ENCODE measurements at regions not wholly inside any gene's neighbourhood (a gene's known extent, or its start where the extent isn't known, plus 50 kb on each side); places are given as distances from the start of the nearest gene placed in this dataset.

DNA sequence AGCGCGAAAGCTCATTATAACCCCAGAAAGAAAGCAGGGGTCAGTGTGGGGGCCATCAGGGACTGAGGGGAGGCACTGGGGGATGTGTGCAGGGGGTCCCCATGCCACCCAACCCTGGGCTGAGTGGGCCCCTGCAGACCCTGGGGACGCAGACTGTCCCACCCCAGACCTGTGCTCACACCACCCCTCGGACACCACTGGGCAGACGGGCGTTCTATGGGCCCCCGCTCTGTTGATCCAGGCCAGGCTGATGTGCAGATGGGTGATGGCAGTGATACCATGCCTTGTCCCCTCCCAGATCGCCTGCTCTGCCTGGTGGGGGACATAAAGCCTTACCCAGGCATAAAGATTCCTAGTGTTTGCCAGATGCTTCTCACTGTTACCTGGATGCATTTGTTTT is 259.7 kb upstream of the TLE3 start:
- in situ Hi-C loops (cut with HindIII; ENCODE audit: low sequenced_read_pairs): no loop called here

DNA sequence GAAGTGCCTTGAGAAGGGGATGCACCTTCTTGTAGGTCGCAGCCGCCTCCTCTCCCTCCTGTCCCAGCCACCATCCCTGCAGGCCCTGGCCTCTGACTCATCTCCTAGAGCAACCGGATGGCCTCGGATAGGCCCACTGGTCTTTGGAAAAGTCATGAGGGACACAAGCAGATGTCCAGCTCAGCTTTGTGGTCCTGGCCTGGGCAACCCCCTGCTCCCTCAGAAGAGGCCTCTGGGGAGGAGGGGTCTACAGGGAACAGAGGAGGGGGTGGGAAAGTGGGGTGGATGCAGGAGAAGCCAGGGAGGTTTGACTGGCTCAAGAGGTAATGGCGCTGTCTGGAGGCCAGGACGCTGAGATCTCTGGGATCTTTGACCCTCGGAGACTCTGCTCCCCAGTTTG is 259.2 kb upstream of the TLE3 start:
- in situ Hi-C loops (cut with HindIII; ENCODE audit: low sequenced_read_pairs): no loop called here

DNA sequence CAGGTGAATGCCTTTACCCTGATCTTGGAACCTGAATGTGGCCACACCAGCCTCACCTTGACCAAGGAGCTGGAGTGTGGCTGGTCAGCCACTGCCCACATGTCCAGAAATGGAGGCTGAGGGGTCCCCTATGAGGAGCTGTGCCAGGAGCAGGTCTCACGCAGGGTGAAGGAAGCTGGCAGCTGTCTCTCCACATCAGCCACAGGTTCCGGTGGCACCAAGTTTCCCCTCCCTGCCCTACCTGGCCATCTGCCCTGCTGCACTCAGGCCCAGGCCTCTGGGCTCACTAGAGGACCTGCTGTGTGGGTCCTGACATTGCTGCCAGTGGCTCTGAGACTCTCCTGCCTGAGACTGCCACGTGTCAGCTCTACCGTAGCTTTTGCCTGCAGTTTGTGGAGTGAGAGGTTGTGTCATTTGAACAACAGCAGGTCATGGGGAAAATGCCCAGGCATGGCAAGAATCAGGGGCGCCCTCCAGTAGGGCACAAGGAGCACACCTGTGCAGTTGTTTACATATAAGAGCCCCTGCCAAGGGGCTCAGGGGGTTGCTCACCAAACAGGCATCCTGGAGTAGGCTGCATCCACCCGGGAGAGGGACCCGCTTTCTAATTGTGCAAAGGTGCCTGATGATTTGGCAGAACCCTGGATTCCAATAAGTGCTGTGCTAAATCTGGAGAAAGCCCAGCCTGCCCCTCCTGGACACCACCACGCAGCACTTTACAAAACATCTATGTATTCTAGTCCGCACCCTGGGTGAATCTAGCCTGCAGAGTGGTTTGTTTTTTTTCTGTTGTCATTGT is 258.5 kb upstream of the TLE3 start:
- in situ Hi-C loops (cut with HindIII; ENCODE audit: low sequenced_read_pairs): no loop called here

DNA sequence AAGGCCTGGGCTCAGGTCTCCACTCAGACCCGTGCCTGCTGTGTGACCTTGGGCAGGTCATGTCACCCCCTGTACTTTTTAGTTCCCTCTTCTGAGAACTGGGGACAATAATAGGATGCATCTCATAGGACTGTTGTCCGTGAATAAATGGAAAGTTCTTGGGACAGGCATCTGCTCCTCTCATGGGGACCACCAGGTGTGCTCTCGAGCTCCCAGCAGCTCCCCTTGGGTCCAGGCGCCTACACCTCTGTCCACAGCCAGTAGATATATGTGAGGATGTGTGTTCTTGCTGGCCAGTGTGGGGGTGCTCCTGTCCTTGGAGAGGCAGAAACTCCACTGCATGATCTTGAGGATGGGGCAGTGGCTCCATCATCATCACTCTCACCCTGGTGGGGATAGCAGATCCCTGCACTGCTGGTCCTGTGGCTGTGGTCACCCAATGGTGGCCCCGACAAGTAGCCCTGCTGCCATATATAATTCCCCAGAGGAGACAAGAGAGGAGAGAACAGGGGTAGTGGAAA is 257.6 kb upstream of the TLE3 start:
- in situ Hi-C loops (cut with HindIII; ENCODE audit: low sequenced_read_pairs): no loop called here

DNA sequence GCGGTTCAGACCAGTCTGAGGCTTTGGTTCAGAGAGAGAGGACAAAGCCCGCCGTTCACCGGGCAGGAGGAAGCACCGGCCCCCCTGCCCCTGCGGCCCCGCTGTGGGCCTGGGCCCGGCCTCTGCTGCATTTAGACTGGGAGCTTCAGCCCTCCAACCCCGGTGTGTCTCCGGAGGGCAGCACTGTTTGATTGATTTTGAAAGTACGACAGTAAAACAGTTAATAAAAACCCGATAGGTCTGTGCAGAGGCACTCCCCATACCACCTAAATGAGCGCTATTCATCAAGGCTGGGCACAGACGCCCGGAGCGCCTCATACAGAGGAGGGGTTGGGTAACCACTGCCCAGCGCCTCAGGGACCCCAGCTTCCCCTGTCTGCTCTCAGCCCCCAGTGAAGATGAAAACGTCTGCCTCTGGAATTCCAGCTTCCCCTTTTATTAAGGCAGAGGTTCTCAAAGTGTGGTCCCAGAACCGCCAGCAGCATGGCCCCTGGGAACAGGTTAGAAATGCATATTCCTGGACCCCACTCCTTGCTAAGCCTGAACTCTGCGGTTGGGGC is 256.7 kb upstream of the TLE3 start:
- in situ Hi-C loops (cut with HindIII; ENCODE audit: low sequenced_read_pairs): no loop called here

DNA sequence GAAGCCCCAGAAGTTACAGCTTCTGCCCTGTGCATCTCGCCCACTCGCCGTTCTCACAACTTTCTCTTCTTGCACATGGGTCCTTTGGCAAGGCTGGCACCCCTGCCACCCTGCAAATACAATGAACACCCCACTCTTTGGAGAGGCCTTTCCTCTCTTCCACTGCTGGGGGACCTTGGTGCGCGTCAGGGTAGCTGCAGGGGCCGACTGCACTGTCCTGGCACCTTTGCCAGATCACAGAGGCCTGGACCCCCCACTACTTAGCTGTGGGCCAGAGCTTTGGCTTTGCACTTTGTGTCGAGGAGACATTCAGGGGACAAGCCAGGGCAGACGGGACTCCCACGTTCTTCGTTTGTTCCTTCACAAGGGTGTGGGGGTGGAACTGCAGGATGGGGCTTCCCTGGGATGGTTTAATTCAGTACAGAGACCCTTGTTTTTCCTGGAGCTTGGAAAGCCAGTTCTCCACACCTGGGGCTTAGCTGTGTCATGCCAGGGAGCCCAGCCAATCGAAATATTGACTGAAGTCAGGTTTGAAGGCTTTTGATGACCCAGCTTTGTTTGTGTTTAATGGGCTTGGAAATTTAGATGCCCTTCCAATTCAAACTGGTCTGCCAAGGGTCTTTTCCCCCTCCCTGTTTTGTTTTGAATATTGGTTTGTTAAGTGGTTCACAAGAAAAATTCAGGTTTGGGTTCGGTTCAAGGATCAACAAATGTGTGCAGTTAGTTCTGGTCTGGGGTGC is 256.1 kb upstream of the TLE3 start:
- in situ Hi-C loops (cut with HindIII; ENCODE audit: low sequenced_read_pairs): no loop called here

DNA sequence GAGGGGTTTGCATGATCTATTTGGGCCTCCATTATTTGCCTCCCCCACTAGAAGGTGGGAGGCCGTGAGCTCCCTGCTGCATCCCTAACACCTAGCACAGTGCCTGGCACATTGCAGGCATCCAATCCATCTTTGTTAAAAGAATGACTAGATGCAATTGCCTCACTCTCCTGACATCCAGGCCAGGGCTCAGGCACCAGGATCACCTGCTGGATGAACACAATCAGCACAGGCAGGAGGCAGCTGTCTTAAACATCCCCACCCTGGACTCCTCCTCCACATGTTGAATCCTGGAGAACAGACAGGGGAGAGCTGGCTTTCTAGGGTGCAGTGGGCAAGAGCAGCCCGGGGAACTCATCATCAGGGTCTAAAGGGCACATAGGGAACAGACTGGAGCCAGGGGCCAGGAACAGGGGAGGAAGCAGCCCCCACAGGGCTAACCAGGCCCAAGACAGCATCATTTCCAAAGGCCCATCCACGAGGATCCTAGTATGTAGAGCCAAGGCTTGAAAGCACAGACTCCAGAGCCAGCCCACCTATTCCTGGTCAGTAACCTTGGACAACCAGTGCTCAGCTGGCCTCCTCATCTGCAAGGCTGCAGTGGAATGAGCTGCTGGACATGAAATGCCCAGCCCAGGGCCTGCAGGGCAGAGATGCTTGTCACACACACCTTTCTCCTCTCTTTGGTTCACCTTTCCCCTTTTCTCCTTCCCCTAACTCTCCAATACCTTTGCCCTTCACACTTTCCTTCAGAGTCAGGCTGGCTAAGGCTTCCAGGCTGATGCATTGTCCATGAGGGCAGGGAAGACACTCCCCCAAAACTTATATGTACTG is 254.4 kb upstream of the TLE3 start:
- in situ Hi-C loops (cut with HindIII; ENCODE audit: low sequenced_read_pairs): no loop called here

DNA sequence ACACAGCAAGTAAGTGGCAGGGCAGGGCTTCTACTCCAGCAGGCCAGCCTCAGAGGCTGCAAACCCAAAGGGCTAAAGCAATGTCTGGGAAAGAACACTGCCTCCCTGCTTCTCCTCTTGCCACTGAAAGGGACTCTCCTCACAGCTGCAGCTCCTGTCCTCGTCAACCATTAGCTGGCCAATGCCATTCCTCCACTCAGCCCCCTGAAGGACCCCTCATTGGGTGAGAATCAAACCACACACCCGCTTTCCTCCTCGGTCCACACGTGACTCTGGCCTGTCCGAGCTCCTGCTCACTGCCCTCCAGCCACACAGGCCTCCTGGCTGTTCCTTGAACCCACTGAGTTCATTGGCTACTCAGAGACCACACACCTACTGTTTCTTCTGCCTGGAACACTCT is 253.7 kb upstream of the TLE3 start:
- in situ Hi-C loops (cut with HindIII; ENCODE audit: low sequenced_read_pairs): no loop called here

DNA sequence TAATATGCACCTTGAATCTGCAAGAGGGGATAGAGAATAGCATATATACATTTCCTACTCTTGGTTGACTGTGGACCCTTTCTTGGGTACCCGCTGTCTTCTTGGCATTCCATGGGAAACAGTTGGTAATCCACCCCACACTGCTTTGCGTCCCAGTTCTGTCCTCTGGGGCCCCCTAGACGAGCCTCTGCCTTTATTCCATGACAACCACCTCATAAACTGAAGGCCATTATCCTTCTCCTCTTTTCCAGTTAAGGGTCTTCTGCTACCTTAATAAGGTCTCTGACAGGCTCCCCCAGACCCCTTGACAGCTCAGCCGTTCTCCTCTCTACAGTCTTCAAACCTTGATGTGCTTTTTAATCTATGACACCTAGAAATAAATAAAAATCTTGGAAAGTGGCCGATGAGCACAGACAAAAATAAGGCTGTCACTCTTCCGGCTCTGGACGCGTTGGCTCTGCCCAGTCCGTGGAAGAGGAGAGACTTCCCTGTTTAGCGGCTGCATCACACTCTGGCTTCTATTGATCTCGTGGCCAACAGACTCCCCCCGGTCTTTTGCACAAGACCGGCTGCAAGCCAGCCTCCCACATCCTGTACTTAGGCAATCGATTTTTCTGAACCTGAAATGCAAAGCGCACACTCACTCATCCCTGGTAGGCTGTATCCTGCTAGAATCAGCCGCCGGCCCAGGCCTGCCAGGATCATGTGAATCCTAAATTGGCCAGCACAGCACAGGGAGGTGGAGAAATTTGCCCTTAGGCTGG is 251.0 kb upstream of the TLE3 start:
- in situ Hi-C loops (cut with HindIII; ENCODE audit: low sequenced_read_pairs): no loop called here

DNA sequence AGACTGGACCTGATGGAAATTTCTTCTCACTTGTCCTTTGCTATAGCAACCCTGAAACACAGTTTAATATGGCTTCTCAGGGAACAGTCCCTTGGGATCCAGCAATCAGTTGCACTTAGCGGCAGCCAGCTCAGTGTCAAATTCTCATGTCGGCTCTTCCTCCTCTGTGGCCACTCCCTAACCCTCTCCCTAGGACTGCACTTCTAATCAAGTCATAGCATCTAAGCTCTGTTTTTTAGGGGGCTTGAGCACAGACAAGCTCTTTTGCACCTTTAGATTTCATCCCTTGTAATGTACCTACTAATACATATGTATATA is 250.5 kb upstream of the TLE3 start:
- in situ Hi-C loops (cut with HindIII; ENCODE audit: low sequenced_read_pairs): no loop called here

DNA sequence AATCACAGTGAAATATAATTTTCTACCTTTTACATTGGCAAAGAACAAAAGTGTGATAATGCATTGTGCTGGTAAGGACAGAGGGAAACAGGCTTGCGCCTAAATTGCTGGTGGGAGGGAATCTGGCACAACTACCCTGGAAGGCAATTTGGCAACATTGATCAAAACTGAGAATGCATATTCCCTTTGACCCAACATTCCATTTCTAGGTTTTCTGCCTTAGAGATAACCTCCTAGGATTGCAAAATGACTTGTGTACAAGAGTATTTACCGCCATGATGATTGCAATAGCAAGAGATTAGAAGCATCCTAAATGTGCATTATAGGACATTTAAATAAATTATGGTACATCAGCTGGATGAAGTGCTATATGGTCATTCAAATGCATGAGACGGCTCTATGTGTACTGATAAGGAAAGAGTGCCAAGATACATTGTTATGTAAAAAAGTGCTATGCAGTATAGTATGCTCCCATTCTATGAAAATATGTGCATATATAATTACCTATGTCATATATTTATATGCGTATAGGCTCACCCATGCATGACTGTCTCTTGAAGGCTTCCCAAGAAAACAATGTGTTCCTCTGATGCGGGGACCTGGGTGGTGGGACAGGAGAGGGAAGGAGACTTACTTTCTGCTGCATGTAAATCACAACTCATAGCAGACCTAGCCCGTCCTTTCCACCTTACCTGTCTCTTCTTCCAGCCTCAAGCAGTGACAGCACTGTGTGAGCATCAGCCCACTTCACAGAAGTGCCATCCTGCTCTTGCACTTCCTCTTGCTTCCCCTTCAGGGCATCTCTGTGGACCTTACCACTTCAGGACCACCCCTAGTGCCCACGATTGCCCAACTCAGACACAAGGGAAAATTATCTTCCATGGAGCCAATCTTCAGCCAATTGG is 249.9 kb upstream of the TLE3 start:
- in situ Hi-C loops (cut with HindIII; ENCODE audit: low sequenced_read_pairs): no loop called here

DNA sequence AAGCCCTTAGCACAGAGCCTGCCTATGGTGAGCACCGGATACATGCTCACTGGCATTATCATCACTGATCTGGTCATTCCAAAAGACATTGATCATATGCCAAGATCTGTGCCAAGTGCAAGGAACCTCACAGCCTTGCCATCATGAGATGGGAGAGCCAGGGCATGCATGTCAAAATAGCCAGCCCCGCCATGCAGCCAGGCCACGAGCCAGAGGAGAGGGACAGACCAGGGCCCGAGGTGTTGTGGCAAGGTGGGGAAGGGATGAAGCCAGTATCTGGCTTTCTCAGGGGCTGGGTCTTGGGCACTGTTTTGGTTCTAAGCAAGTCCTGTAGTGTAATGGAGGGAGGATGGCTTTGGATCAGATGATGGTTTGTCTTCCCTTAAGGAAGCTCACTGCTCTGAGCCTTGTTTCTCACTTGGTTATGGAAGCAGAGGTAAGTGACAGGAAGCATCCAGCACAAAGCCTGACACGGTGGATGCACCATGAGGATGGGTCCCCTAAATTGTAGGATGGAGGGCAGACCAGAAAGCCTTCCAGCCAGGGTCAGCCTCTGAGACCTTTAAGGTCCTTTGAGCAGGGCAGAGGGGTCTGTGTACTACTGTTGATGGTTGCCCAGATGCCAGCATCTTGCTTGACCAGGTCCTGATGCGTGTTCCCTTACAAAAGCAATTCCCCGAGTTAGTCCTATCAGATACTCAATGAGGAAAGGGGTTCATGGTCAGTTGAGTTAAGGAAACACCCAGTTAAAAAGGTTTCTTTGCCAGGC is 247.7 kb upstream of the TLE3 start:
- in situ Hi-C loops (cut with HindIII; ENCODE audit: low sequenced_read_pairs): no loop called here

DNA sequence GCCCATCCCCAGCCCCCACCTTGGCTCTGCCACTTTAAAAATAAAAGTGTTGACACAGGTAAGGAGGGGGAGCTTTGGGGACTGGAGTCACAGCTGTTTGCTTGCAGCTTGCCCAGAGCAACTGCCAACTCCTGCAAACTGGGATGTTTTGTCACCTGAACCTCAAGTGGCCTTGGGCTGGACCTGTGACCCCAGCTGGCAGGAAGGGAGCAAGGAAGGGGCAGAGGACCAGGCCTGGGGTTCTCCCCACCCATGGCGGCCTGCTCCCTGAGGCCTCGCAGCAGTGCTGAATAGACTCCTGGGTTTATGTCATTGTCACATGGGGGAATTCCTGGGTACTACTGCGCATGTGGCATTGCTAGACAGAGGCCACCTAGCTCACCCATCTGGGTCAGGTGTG is 246.9 kb upstream of the TLE3 start:
- in situ Hi-C loops (cut with HindIII; ENCODE audit: low sequenced_read_pairs): no loop called here

DNA sequence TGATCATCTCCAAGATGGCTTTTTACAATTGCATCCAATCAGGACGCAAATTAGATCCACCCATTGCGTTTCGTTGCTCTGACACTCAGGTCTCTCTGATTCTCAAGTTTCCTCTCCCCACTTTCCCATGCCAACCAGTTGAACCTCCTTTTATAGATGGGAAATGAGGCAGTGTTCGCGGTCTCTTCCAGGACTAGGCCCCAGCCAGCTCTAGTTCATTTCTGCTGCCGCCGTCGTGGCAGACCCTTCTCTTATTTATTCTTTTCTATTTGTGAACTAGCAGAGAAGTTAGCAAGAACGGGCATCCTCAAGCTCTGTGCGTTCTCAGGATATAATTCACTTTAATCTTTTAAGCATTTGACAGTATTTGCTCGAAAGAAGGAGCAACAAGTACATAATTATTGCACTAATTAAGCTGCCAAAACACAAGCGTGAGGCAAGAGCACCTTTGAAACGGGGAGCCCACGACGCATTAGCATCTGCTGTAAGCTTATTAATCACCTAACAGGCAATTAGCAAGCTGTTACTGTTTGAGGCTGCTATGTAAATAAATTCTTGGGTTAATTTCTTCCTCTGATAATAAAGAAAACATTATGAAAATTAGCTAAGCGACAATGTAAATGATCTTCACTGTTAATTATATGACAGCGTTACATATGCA is 246.4 kb upstream of the TLE3 start:
- in situ Hi-C loops (cut with HindIII; ENCODE audit: low sequenced_read_pairs): no loop called here

DNA sequence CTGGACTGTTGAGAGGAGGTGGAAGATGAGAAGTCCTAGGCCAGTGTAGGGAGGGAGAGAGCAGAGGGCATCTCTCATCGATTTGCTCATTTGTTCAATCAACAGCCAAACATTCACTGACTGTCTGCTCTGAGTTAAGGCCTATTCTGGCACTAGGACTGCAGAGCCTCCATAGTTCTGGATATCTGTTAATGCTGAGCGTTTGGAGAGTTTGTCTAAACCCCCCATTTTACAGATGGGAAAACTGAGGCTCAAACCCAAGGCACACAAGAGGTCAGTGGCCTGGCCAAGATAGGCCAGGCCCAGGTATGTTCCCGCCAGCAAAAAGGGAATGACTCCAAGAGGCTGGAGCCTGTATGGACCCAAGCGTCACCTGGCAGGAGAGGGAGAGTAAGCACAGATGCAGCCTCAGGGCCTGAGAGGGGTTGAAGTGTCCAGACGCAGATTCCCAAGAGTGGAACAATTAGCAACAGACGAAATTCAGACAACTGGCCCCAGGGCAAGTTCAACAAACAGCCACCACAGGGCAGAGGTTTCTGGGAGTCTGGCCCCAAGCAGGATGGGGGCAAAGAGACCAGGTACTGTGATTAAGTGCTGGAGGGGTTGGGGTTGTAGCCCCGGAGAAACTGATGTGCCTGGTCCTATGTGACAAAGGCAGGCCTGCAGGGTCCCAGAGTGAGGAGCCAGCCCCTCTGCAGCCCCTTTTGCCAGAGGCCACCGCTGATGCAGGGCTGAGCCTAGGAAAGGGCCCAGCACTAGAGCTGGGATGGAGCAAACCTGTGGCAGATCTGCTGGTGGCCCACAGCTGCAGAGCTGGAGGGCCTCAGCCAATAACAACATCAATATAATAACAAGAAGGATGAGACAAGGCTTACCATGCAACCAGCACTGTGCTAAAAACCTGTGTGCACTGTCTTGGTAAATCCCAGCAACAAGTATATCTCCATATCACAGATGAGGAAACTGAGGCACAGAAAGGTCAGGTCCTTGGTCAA is 245.1 kb upstream of the TLE3 start:
- in situ Hi-C loops (cut with HindIII; ENCODE audit: low sequenced_read_pairs): no loop called here

DNA sequence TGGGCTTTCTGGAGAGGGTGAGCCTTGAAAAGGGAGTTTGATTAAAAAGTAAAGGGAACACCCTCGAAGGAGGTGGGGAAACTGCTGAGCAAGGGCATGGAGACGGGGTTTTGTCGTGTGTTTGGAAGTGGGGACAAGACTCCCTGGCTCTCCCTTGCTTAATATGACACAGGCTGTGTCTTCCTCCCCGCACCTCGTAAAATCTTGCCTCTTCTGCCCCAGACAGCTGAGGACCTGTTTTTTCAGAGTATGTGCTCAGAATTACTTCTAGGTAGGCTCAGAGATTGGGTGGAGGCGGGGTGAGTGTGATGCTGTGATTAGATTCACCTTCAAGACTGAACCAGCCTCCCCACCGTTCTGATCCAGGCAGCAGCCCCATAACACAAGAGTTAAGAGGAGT is 244.4 kb upstream of the TLE3 start:
- in situ Hi-C loops (cut with HindIII; ENCODE audit: low sequenced_read_pairs): no loop called here

DNA sequence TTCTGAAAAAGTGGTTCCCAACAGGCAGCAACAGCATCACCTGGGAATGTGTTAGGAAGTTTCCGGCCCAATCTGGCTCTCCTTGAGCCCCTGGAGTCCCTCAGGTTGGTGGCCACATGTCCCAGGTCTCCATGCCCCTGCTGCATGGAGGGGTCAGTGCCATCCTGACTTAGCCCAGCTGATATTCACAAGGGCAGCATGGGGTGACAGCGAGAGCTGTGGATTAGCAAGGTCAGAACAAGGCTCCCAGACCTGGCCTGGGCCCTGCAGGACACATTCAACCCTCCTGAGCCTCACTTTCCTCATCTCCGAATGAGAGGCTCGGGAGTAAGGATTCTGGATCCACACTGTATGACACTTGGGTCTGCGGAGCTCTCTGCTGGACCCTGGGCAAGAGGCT is 243.8 kb upstream of the TLE3 start:
- in situ Hi-C loops (cut with HindIII; ENCODE audit: low sequenced_read_pairs): no loop called here

Data from endothelial cell of hepatic sinusoid (primary cell).